Stomach (tissue), 8 donors: ENCODE measurements at regions not wholly inside any gene's neighbourhood (a gene's known extent, or its start where the extent isn't known, plus 50 kb on each side); places are given as distances from the start of the nearest gene placed in this dataset.

Source experiments
- DNase-seq, 2 donors: peaks; one replicate each; pipeline versions ENCODE4 v3.0.0 to v3.0.0-alpha.2; 2013 to 2019
- H3K27ac ChIP-seq, 5 donors: fragments of 200-600 bp in 4 of 5; sonication (generic) in 4 of 5; one replicate each; pipeline ENCODE4 v1.5.1; 2013 to 2019; ENCODE audit warnings: mild to moderate bottlenecking in 1 of 5, moderate library complexity in 1 of 5
- H3K27me3 ChIP-seq, 3 donors: fragments of 200-600 bp; sonication (generic); one replicate each; pipeline ENCODE4 v1.5.1; 2017 to 2019; ENCODE audit warnings: mixed run types in 1 of 3
- H3K36me3 ChIP-seq, 4 donors: fragments of 200-600 bp; sonication (generic); 1 replicate in 3 of 4; 2 replicates in 1 of 4; pipeline ENCODE4 v1.5.1; 2016 to 2019
- H3K4me1 ChIP-seq, 4 donors: fragments of 200-600 bp; sonication (generic); one replicate each; pipeline ENCODE4 v1.5.1; 2016 to 2019
- H3K4me3 ChIP-seq, 4 donors: fragments of 200-600 bp; sonication (generic) in 3 of 4; one replicate each; pipeline ENCODE4 v1.5.1; 2016 to 2019; ENCODE audit warnings: mild to moderate bottlenecking in 1 of 4
- H3K9me3 ChIP-seq, 4 donors: fragments of 200-600 bp; sonication (generic); one replicate each; pipeline ENCODE4 v1.5.1; 2016 to 2019
- CTCF ChIP-seq, 7 experiments: fragments of 450-650 bp in 4 of 7; fragments of 200-600 bp in 3 of 7; sonication (generic) in 3 of 7; IDR thresholded peaks; one replicate each; pipeline ENCODE4 v1.5.1; 2016 to 2019; ENCODE audit warnings: antibody characterized with exemption in 7 of 7, control low read depth in 2 of 7, mild to moderate bottlenecking in 1 of 7
- EP300 ChIP-seq: sonication (generic); formaldehyde crosslinking; IDR thresholded peaks from one replicate; pipeline ENCODE4 v1.6.1; 2017; ENCODE audit warnings: antibody characterized with exemption
- POLR2A ChIP-seq, 4 donors: fragments of 450-650 bp; IDR thresholded peaks; one replicate each; pipeline ENCODE4 v1.6.1; 2016; ENCODE audit warnings: antibody characterized with exemption in 4 of 4, control low read depth in 2 of 4, mild to moderate bottlenecking in 1 of 4, moderate library complexity in 1 of 4
- POLR2AphosphoS5 ChIP-seq, 3 donors: sonication (generic); formaldehyde crosslinking; IDR thresholded peaks; one replicate each; pipeline ENCODE4 v1.6.1; 2016; ENCODE audit warnings: antibody characterized with exemption in 3 of 3
- WGBS, 5 donors: extraction: QIAGEN DNeasy Blood & Tissue Kit in 3 of 5; methylation state at CpG; one replicate each; pipeline versions ENCODE4 v1.1.5 to v1.1.7; 2013 to 2018; 5-methylcytosine and 5-hydroxymethylcytosine counted together
- intact Hi-C: fragments of 100-400 bp; cut with DNase I; formaldehyde crosslinking; loops from one replicate; pipeline ENCODE4 v1.15.1; 2023; ENCODE audit warnings: low total_unique reads
- small RNA-seq, 4 donors: library from RNA; depleted of rRNA; stranded (forward); fragments of <200 nt; gene quantifications; one replicate each; pipeline ENCODE3, GENCODE V24; 2016
- donor health status: healthy with polysubstance abuse.
- donor health status: Bipolar disorder and iron deficiency.
- donor health status: healthy.

- WGBS, 5 donors, result 66 to 89% (median 82%) methylated on average over 4 of the region's 4 CpGs
- H3K9me3 ChIP-seq, result peaks cover 3 to 63% (median 47%) of the 10 kb centered on the region in 4 donors
- H3K27me3 ChIP-seq, result no peaks in the 10 kb centered on the region
- H3K27ac ChIP-seq, result no peak overlapping the region
- H3K36me3 ChIP-seq, result no peaks in the 10 kb centered on the region
- DNase-seq, result no peak
- intact Hi-C loops, result no loop called here
- TF ChIP-seq POLR2AphosphoS5 (IDR thresholded peaks at IDR 0.05) (no peak), POLR2A (IDR thresholded peaks at IDR 0.05) (no peak), EP300 (no peak)
- no peaks in the 10 kb centered on the region for H3K4me1 ChIP-seq
- H3K4me3 ChIP-seq, result no peak overlapping the region
Measured at GRCh38 chr19:27647423-27647822, 1565.5 kb downstream of the UQCRFS1 start.

- no peak for DNase-seq
- H3K27me3 ChIP-seq, result no peaks in the 10 kb centered on the region
- WGBS, 5 donors, result 83 to 100% (median 86%) methylated on average over 1 of the region's 1 CpG; no CpG with 5 or more reads in 1 of the 5 donors
- H3K4me1 ChIP-seq, result no peaks in the 10 kb centered on the region
- intact Hi-C loops, result no loop called here
- no peak overlapping the region for H3K27ac ChIP-seq
- no peak for TF ChIP-seq POLR2A (IDR thresholded peaks at IDR 0.05)
- TF ChIP-seq POLR2AphosphoS5 (IDR thresholded peaks at IDR 0.05), result no peak
- TF ChIP-seq CTCF (IDR thresholded peaks at IDR 0.05), result no peak
- no peak for TF ChIP-seq EP300
- no peak overlapping the region for H3K4me3 ChIP-seq
- no peaks in the 10 kb centered on the region for H3K36me3 ChIP-seq
- H3K9me3 ChIP-seq, result peaks cover 7 to 67% (median 53%) of the 10 kb centered on the region in 4 donors
Measured at GRCh38 chr19:27635401-27635800, 1577.5 kb downstream of the UQCRFS1 start.

- H3K9me3 ChIP-seq, result peaks cover 7 to 100% (median 95%) of the 10 kb centered on the region in 4 donors
Measured at GRCh38 chr19:27618006-27618405, 1594.9 kb downstream of the UQCRFS1 start.

GRCh38 chr19:27580906-27581305 is 1632.0 kb downstream of the UQCRFS1 start:
- Histone ChIP-seq H3K4me3 (no peak overlapping the region), H3K36me3 (no peaks in the 10 kb centered on the region), H3K27me3 (no peaks in the 10 kb centered on the region), H3K9me3 (peaks cover 0 to 98% (median 74%) of the 10 kb centered on the region in 4 donors), H3K27ac (no peak overlapping the region), H3K4me1 (no peaks in the 10 kb centered on the region)
- TF ChIP-seq POLR2A (IDR thresholded peaks at IDR 0.05) (no peak), POLR2AphosphoS5 (IDR thresholded peaks at IDR 0.05) (no peak), EP300 (no peak), CTCF (IDR thresholded peaks at IDR 0.05) (no peak)
- intact Hi-C loops, result no loop called here
- no peak for DNase-seq

More at GRCh38 chr19:27618006-27618405, 1594.9 kb downstream of the UQCRFS1 start:
- TF ChIP-seq POLR2A (IDR thresholded peaks at IDR 0.05) (no peak), CTCF (IDR thresholded peaks at IDR 0.05) (no peak), EP300 (no peak), POLR2AphosphoS5 (IDR thresholded peaks at IDR 0.05) (no peak)
- H3K4me1 ChIP-seq, result no peaks in the 10 kb centered on the region
- no peak overlapping the region for H3K4me3 ChIP-seq
- H3K27me3 ChIP-seq, result no peaks in the 10 kb centered on the region
- DNase-seq, result no peak
- intact Hi-C loops, result no loop called here
- H3K27ac ChIP-seq, result no peak overlapping the region
- 32 to 57% (median 46%) methylated on average over 1 of the region's 1 CpG for WGBS, 5 donors
- H3K36me3 ChIP-seq, result no peaks in the 10 kb centered on the region

Small RNA genes in the stretch of these regions (small RNA-seq; reads per million reads assigned to genes)
- gene AC006504.6, result 0 reads per million in 4 donors
- gene RNA5SP470, result 0 reads per million in 4 donors
